ENCODE measurements at regions not wholly inside any gene's neighbourhood (a gene's known extent, or its start where the extent isn't known, plus 50 kb on each side); places are given as distances from the start of the nearest gene placed in this dataset.

GRCh38 chr15:94963953-94964352 lies 732.6 kb downstream of the MCTP2 start:
- H3K27me3 ChIP-seq (replicated peaks; ENCODE audit: control insufficient read depth, insufficient read depth, low read length): no peaks in the 10 kb centered on the region
- no peaks in the 10 kb centered on the region for H3K36me3 ChIP-seq (ENCODE audit: control insufficient read depth, insufficient read depth, low read length, severe bottlenecking)
- no peaks in the 10 kb centered on the region for H3K4me1 ChIP-seq (ENCODE audit: control insufficient read depth, insufficient read depth, low read length)
- no peak overlapping the region for H3K9ac ChIP-seq (ENCODE audit: low read length)
- no peak overlapping the region for H3K4me3 ChIP-seq (ENCODE audit: low read length)
- no peak for DNase-seq (ENCODE audit: low read depth)
- peaks cover 19% of the 10 kb centered on the region for H3K9me3 ChIP-seq (ENCODE audit: control insufficient read depth, low read length)

GRCh38 chr15:94965593-94965992 lies 734.2 kb downstream of the MCTP2 start:
- Histone ChIP-seq H3K4me1 (ENCODE audit: control insufficient read depth, insufficient read depth, low read length) (no peaks in the 10 kb centered on the region), H3K36me3 (ENCODE audit: control insufficient read depth, insufficient read depth, low read length, severe bottlenecking) (no peaks in the 10 kb centered on the region), H3K27me3 (replicated peaks; ENCODE audit: control insufficient read depth, insufficient read depth, low read length) (no peaks in the 10 kb centered on the region), H3K9me3 (ENCODE audit: control insufficient read depth, low read length) (peaks cover 17% of the 10 kb centered on the region), H3K9ac (ENCODE audit: low read length) (no peak overlapping the region), H3K4me3 (ENCODE audit: low read length) (no peak overlapping the region)
- DNase-seq (ENCODE audit: low read depth): no peak

- Histone ChIP-seq H3K9ac (ENCODE audit: low read length) (no peak overlapping the region), H3K36me3 (ENCODE audit: control insufficient read depth, insufficient read depth, low read length, severe bottlenecking) (no peaks in the 10 kb centered on the region), H3K27me3 (replicated peaks; ENCODE audit: control insufficient read depth, insufficient read depth, low read length) (no peaks in the 10 kb centered on the region), H3K4me3 (ENCODE audit: low read length) (no peak overlapping the region), H3K4me1 (ENCODE audit: control insufficient read depth, insufficient read depth, low read length) (no peaks in the 10 kb centered on the region), H3K9me3 (ENCODE audit: control insufficient read depth, low read length) (peaks cover 6% of the 10 kb centered on the region)
- DNase-seq (ENCODE audit: low read depth): no peak
Measured at GRCh38 chr15:94968133-94968532, 736.8 kb downstream of the MCTP2 start.

- DNase-seq (ENCODE audit: low read depth): no peak
- no peak overlapping the region for H3K9ac ChIP-seq (ENCODE audit: low read length)
- H3K27me3 ChIP-seq (replicated peaks; ENCODE audit: control insufficient read depth, insufficient read depth, low read length): no peaks in the 10 kb centered on the region
Measured at GRCh38 chr15:94970096-94970495, 738.7 kb downstream of the MCTP2 start.

GRCh38 chr15:94970802-94971201 lies 739.4 kb downstream of the MCTP2 start:
- Histone ChIP-seq H3K9me3 (ENCODE audit: control insufficient read depth, low read length) (no peaks in the 10 kb centered on the region), H3K9ac (ENCODE audit: low read length) (no peak overlapping the region), H3K4me3 (ENCODE audit: low read length) (no peak overlapping the region), H3K36me3 (ENCODE audit: control insufficient read depth, insufficient read depth, low read length, severe bottlenecking) (no peaks in the 10 kb centered on the region), H3K27me3 (replicated peaks; ENCODE audit: control insufficient read depth, insufficient read depth, low read length) (no peaks in the 10 kb centered on the region), H3K4me1 (ENCODE audit: control insufficient read depth, insufficient read depth, low read length) (no peaks in the 10 kb centered on the region)
- no peak for DNase-seq (ENCODE audit: low read depth)

More at GRCh38 chr15:94970096-94970495, 738.7 kb downstream of the MCTP2 start:
- no peak overlapping the region for H3K4me3 ChIP-seq (ENCODE audit: low read length)
- no peaks in the 10 kb centered on the region for H3K36me3 ChIP-seq (ENCODE audit: control insufficient read depth, insufficient read depth, low read length, severe bottlenecking)
- no peaks in the 10 kb centered on the region for H3K9me3 ChIP-seq (ENCODE audit: control insufficient read depth, low read length)
- H3K4me1 ChIP-seq (ENCODE audit: control insufficient read depth, insufficient read depth, low read length): no peaks in the 10 kb centered on the region

GRCh38 chr15:94972314-94972713 lies 741.0 kb downstream of the MCTP2 start:
- Histone ChIP-seq H3K9ac (ENCODE audit: low read length) (no peak overlapping the region), H3K9me3 (ENCODE audit: control insufficient read depth, low read length) (no peaks in the 10 kb centered on the region), H3K36me3 (ENCODE audit: control insufficient read depth, insufficient read depth, low read length, severe bottlenecking) (no peaks in the 10 kb centered on the region), H3K4me3 (ENCODE audit: low read length) (no peak overlapping the region), H3K4me1 (ENCODE audit: control insufficient read depth, insufficient read depth, low read length) (no peaks in the 10 kb centered on the region), H3K27me3 (replicated peaks; ENCODE audit: control insufficient read depth, insufficient read depth, low read length) (no peaks in the 10 kb centered on the region)
- DNase-seq (ENCODE audit: low read depth): peak; percentile 6

- no peak for DNase-seq (ENCODE audit: low read depth)
- Histone ChIP-seq H3K9me3 (ENCODE audit: control insufficient read depth, low read length) (peaks cover 36% of the 10 kb centered on the region), H3K4me3 (ENCODE audit: low read length) (no peak overlapping the region), H3K36me3 (ENCODE audit: control insufficient read depth, insufficient read depth, low read length, severe bottlenecking) (no peaks in the 10 kb centered on the region), H3K27me3 (replicated peaks; ENCODE audit: control insufficient read depth, insufficient read depth, low read length) (no peaks in the 10 kb centered on the region), H3K4me1 (ENCODE audit: control insufficient read depth, insufficient read depth, low read length) (no peaks in the 10 kb centered on the region), H3K9ac (ENCODE audit: low read length) (no peak overlapping the region)
Measured at GRCh38 chr15:94987085-94987484, 755.7 kb downstream of the MCTP2 start.

GRCh38 chr15:94991718-94992117 lies 760.4 kb downstream of the MCTP2 start:
- no peak overlapping the region for H3K9ac ChIP-seq (ENCODE audit: low read length)
- no peaks in the 10 kb centered on the region for H3K36me3 ChIP-seq (ENCODE audit: control insufficient read depth, insufficient read depth, low read length, severe bottlenecking)
- DNase-seq (ENCODE audit: low read depth): no peak
- H3K4me1 ChIP-seq (ENCODE audit: control insufficient read depth, insufficient read depth, low read length): no peaks in the 10 kb centered on the region
- no peaks in the 10 kb centered on the region for H3K27me3 ChIP-seq (replicated peaks; ENCODE audit: control insufficient read depth, insufficient read depth, low read length)
- H3K4me3 ChIP-seq (ENCODE audit: low read length): no peak overlapping the region
- H3K9me3 ChIP-seq (ENCODE audit: control insufficient read depth, low read length): peaks cover 22% of the 10 kb centered on the region

- Histone ChIP-seq H3K4me3 (ENCODE audit: low read length) (no peak overlapping the region), H3K27me3 (replicated peaks; ENCODE audit: control insufficient read depth, insufficient read depth, low read length) (no peaks in the 10 kb centered on the region), H3K9me3 (ENCODE audit: control insufficient read depth, low read length) (no peaks in the 10 kb centered on the region), H3K4me1 (ENCODE audit: control insufficient read depth, insufficient read depth, low read length) (peaks cover 5% of the 10 kb centered on the region), H3K9ac (ENCODE audit: low read length) (no peak overlapping the region), H3K36me3 (ENCODE audit: control insufficient read depth, insufficient read depth, low read length, severe bottlenecking) (no peaks in the 10 kb centered on the region)
- no peak for DNase-seq (ENCODE audit: low read depth)
Measured at GRCh38 chr15:95009635-95010034, 778.3 kb downstream of the MCTP2 start.

GRCh38 chr15:95013381-95013780 lies 782.0 kb downstream of the MCTP2 start:
- DNase-seq (ENCODE audit: low read depth): no peak
- H3K9ac ChIP-seq (ENCODE audit: low read length): no peak overlapping the region
- no peaks in the 10 kb centered on the region for H3K9me3 ChIP-seq (ENCODE audit: control insufficient read depth, low read length)
- H3K4me3 ChIP-seq (ENCODE audit: low read length): no peak overlapping the region
- H3K36me3 ChIP-seq (ENCODE audit: control insufficient read depth, insufficient read depth, low read length, severe bottlenecking): no peaks in the 10 kb centered on the region
- H3K4me1 ChIP-seq (ENCODE audit: control insufficient read depth, insufficient read depth, low read length): peaks cover 17% of the 10 kb centered on the region
- no peaks in the 10 kb centered on the region for H3K27me3 ChIP-seq (replicated peaks; ENCODE audit: control insufficient read depth, insufficient read depth, low read length)

GRCh38 chr15:95016511-95017229 lies 785.3 kb downstream of the MCTP2 start:
- Histone ChIP-seq H3K9me3 (ENCODE audit: control insufficient read depth, low read length) (no peaks in the 10 kb centered on the region), H3K36me3 (ENCODE audit: control insufficient read depth, insufficient read depth, low read length, severe bottlenecking) (no peaks in the 10 kb centered on the region), H3K4me3 (ENCODE audit: low read length) (no peak overlapping the region), H3K27me3 (replicated peaks; ENCODE audit: control insufficient read depth, insufficient read depth, low read length) (no peaks in the 10 kb centered on the region), H3K9ac (ENCODE audit: low read length) (peak overlapping the region; percentile 54), H3K4me1 (ENCODE audit: control insufficient read depth, insufficient read depth, low read length) (peaks cover 21% of the 10 kb centered on the region)
- peak; percentile 50 for DNase-seq (ENCODE audit: low read depth)

Data from adipocyte (in vitro differentiated cells).